Ascending aorta (tissue), 2 donors: ENCODE measurements at regions not wholly inside any gene's neighbourhood (a gene's known extent, or its start where the extent isn't known, plus 50 kb on each side); places are given as distances from the start of the nearest gene placed in this dataset.

Experiments used
- DNase-seq, 2 donors: peaks; one replicate each; pipeline ENCODE4 v3.0.0-alpha.2; 2019; ENCODE audit warnings: low spot score in 2 of 2
- H3K27ac ChIP-seq, 2 donors: fragments of 200-600 bp; sonication (generic); one replicate each; pipeline ENCODE4 v1.5.1; 2016 to 2017; ENCODE audit warnings: mild to moderate bottlenecking in 1 of 2
- H3K27me3 ChIP-seq: fragments of 200-600 bp; sonication (generic); one replicate; pipeline ENCODE4 v1.5.1; 2017
- H3K36me3 ChIP-seq, 2 donors: fragments of 200-600 bp; sonication (generic); one replicate each; pipeline ENCODE4 v1.5.1; 2016
- H3K4me1 ChIP-seq, 2 donors: fragments of 200-600 bp; sonication (generic); one replicate each; pipeline ENCODE4 v1.5.1; 2016 to 2017; ENCODE audit warnings: mild to moderate bottlenecking in 1 of 2
- H3K4me3 ChIP-seq, 2 donors: fragments of 200-600 bp; sonication (generic); one replicate each; pipeline ENCODE4 v1.5.1; 2016 to 2017; ENCODE audit warnings: mild to moderate bottlenecking in 1 of 2
- H3K9me3 ChIP-seq, 2 donors: fragments of 200-600 bp; sonication (generic); one replicate each; pipeline ENCODE4 v1.5.1; 2016
- intact Hi-C: fragments of 100-400 bp; cut with DNase I; formaldehyde crosslinking; loops from one replicate; pipeline ENCODE4 v1.15.1; 2023
- TF ChIP-seq, protein P1 (sequence below), 3 experiments: fragments of 200-600 bp in 2 of 3; fragments of 450-650 bp in 1 of 3; sonication (generic) in 2 of 3; IDR thresholded peaks; one replicate each; pipeline ENCODE4 v1.5.1; 2016 to 2019; ENCODE audit warnings: antibody characterized with exemption in 3 of 3, mild to moderate bottlenecking in 1 of 3, moderate library complexity in 1 of 3

DNA sequence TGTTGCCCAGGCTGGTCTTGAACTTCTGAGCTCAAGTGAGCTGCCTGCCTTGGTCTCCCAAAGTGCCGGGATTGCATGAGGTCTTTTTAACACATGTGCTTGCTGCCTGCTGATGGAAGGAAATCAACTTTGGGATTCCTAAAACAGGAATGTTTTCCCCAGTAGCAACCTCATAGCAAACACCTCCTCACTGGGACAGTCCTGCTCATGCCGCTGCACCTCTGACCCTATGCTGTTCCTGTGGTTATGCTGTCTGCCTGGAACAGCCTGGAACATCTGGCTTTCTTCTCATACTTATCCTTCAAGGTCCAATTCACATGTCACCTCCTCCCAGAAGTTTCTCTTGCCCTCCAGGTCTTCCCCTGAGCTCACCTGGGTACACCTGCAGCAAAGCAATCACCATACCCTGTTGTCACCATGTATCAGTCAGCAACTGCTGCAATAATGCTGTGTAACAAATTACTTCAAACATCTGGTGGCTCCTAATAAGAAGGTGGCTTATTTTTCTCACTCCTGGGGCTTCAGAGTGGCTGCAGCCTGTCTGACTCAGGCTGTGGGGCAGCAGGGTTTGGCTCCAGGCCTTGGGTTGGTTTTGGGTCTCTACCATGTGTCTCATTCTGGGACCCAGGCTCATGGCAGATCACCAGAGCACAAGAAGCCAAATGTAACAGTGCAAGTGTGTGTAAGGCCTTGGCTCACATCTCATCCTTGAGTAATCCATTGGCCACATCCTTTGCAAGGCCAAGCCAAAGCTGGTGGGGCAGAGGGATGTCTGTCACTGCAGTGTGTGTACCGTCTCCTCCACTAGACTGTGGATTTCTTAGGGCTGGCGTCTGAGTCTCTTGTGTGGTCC lies 59.4 kb upstream of the SORCS2 start:
- H3K36me3 ChIP-seq, result no peaks in the 10 kb centered on the region
- DNase-seq, result no peak
- H3K9me3 ChIP-seq, result no peaks in the 10 kb centered on the region
- intact Hi-C loops, result no loop called here
- H3K4me3 ChIP-seq, result no peak overlapping the region
- H3K27me3 ChIP-seq, result no peaks in the 10 kb centered on the region
- TF ChIP-seq, protein P1, sequence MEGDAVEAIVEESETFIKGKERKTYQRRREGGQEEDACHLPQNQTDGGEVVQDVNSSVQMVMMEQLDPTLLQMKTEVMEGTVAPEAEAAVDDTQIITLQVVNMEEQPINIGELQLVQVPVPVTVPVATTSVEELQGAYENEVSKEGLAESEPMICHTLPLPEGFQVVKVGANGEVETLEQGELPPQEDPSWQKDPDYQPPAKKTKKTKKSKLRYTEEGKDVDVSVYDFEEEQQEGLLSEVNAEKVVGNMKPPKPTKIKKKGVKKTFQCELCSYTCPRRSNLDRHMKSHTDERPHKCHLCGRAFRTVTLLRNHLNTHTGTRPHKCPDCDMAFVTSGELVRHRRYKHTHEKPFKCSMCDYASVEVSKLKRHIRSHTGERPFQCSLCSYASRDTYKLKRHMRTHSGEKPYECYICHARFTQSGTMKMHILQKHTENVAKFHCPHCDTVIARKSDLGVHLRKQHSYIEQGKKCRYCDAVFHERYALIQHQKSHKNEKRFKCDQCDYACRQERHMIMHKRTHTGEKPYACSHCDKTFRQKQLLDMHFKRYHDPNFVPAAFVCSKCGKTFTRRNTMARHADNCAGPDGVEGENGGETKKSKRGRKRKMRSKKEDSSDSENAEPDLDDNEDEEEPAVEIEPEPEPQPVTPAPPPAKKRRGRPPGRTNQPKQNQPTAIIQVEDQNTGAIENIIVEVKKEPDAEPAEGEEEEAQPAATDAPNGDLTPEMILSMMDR (IDR thresholded peaks at IDR 0.05), result no peak
- H3K4me1 ChIP-seq, result peaks cover 0 to 3% of the 10 kb centered on the region in 2 donors
- no peak overlapping the region for H3K27ac ChIP-seq

DNA sequence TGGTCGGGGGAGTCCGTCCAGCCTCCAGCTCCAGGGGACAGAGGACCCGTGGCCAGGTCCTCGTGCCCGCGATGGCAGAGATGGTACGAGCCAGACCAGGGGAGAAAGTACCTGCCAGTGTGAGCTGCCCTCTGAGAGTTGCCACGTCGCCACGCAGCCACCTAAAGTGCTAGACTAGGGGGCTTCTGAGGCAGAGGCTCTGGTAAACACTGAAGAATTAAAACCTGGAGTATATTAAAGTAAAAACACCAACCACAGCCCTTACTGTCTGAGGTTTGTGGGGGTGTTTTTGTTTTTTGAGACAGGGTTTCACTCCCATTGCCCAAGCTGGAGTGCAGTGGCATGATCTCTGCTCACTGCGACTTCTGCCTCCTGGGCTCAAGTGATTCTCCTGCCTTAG lies 60.1 kb upstream of the SORCS2 start:
- TF ChIP-seq, protein P1 (IDR thresholded peaks at IDR 0.05), result no peak
- no peak overlapping the region for H3K27ac ChIP-seq
- H3K4me3 ChIP-seq, result no peak overlapping the region
- H3K4me1 ChIP-seq, result peaks cover 0 to 3% of the 10 kb centered on the region in 2 donors
- no peak for DNase-seq
- intact Hi-C loops, result no loop called here
- no peaks in the 10 kb centered on the region for H3K9me3 ChIP-seq
- no peaks in the 10 kb centered on the region for H3K36me3 ChIP-seq
- no peaks in the 10 kb centered on the region for H3K27me3 ChIP-seq

DNA sequence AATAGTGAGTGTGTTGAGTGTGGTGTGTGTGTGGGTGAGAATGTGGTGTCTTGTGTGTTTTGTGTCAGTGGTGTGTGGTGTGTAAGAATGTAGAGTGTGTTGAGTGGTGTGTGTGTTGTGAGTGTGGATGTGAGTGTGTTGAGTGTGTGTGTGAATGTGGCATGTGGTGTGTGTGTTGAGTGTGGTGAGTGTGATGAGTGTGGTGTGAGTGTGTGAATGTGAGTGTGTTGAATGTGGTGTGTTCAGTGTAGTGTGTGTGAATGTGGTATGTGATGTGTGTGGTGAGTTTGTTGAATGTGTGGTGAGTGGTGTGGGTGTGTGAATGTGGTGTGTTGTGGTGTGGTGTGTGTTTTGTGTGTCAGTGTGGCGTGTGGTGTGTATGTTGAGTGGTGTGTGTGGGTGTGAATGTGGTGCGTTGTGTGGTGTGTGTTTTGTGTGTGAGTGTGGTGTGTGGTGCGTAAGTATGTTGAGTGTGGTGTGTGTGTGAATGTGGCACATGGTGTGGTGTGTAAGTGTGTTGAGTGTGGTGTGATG lies 60.8 kb upstream of the SORCS2 start:
- DNase-seq, result no peak
- TF ChIP-seq, protein P1 (IDR thresholded peaks at IDR 0.05), result no peak
- no peaks in the 10 kb centered on the region for H3K9me3 ChIP-seq
- intact Hi-C loops, result no loop called here
- no peaks in the 10 kb centered on the region for H3K27me3 ChIP-seq
- H3K27ac ChIP-seq, result no peak overlapping the region
- H3K4me3 ChIP-seq, result no peak overlapping the region
- peaks cover 0 to 3% of the 10 kb centered on the region in 2 donors for H3K4me1 ChIP-seq
- H3K36me3 ChIP-seq, result no peaks in the 10 kb centered on the region

DNA sequence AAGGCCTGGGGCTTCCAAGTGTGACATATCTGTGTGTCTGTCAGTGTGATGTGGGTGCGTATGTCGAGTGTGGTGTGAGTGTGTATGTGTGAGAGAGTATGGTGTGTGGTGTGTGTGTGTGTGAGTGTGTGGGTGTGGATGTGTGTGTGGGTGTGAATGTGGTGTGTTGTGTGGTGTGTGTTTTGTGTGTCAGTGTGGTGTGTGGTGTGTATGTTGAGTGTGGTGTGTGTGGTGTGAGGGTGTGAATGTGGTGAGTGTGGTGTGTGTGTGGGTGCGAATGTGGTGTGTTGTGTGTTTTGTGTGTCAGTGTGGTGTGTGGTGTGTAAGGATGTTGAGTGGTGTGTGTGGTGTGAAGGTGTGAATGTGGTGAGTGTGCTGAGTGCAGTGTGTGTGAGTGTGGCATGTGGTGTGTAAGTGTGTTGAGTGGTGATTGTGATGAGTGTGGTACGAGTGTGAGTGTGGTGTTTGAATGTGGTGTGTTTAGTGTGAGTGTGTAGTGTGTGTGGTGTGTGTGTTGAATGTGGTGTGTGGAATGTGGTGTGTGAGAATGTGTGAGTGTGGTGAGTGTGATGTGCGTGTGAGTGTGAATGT lies 61.6 kb upstream of the SORCS2 start:
- H3K27ac ChIP-seq, result no peak overlapping the region
- TF ChIP-seq, protein P1 (IDR thresholded peaks at IDR 0.05), result no peak
- intact Hi-C loops, result no loop called here

DNA sequence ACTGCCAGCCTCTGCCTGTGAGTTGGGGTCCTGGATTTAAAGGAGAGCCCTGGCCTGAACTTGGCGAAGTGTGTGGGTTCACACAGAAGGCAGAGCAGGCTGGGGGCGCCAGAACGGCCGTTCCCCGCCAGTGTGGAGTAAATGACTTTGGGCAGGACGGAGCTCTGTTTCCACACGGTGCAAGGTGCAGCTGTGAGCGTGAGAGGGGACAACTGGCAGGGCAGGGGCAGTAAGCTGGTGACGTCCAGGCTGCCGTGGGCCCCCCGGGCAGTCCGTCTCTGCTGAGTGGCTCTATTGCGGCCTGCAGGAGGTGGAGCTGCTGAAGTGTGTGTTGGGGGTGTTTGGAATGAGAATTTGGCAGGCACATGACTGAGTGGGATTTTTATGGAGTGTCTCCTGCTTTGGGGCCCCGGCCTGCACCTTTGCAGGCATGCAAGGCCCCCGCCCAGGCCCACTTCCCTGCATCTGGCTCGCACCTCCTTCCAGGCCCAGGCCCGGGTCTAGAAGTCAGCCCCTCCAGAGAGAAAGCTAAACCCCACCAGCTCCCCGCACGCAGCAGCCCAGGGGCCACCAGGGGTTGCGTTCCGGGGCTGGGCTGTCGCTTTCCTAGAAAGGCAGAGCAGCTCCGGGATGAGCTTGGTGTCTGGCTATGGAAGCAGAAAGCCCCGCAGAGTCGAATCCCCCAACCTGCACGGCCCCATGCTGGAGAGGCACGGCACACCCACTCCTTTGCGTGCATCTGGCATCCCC lies 62.2 kb upstream of the GRPEL1 start:
- H3K9me3 ChIP-seq, result no peaks in the 10 kb centered on the region
- no peaks in the 10 kb centered on the region for H3K36me3 ChIP-seq
- no peaks in the 10 kb centered on the region for H3K27me3 ChIP-seq
- TF ChIP-seq, protein P1 (IDR thresholded peaks at IDR 0.05), result no peak
- intact Hi-C loops, result no loop called here
- no peak overlapping the region for H3K4me3 ChIP-seq
- DNase-seq, result no peak
- peaks cover 0 to 2% of the 10 kb centered on the region in 2 donors for H3K4me1 ChIP-seq
- H3K27ac ChIP-seq, result no peak overlapping the region

More for the DNA sequence above, 61.6 kb upstream of the SORCS2 start:
- Histone ChIP-seq H3K4me1 (peaks cover 0 to 3% of the 10 kb centered on the region in 2 donors), H3K27me3 (no peaks in the 10 kb centered on the region), H3K36me3 (no peaks in the 10 kb centered on the region), H3K4me3 (no peak overlapping the region), H3K9me3 (no peaks in the 10 kb centered on the region)
- no peak for DNase-seq
